UCSD-AML1 (cell line): ENCODE measurements at regions not wholly inside any gene's neighbourhood (a gene's known extent, or its start where the extent isn't known, plus 50 kb on each side); places are given as distances from the start of the nearest gene placed in this dataset.
A peak's percentile ranks its signal among the peaks of the same experiment; 100 is the strongest.

Experiments
- DNase-seq: peaks from one replicate; lab custom pipeline; 2025; ENCODE audit not compliant: unreplicated experiment; lab: John Stamatoyannopoulos, UW

DNA sequence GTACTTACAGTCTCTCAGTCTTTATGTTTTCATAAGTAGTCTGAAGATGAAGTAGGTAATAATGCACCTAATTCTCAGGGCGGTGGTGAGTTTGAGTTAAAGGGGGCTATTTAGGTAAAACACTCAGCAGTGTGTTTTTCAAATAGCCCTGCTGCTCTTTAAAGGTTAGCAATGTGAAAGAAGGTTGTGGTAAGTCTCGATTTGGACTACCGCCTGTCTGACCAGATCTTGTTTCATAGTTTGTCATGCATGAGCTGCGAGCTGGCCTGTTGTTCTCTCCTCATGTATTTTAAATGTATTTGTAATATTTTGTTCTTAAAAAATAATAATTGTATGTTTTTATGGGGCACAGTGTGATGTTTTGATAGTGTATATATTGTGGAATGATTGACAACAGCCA is 340.2 kb downstream of the DHX35 start:
- DNase-seq, result no peak

DNA sequence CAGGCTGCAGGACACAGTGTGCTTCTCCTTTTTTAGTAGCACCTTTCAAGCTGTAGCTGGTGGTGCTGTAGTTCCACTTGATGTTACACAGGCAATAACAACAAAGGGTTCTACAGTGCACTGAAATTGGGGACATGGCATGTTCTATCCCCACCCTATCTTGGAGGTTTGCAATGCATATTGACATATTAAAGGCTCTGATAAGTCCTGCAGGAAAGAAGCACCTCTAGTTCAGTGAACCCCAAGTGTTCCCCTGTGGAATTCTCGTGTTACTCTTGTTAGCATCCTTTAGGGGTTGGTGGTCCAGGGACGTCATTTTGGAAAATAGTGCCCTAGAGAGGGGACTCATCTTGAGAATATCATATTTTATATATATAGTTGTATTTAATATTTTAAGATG is 337.6 kb downstream of the DHX35 start:
- DNase-seq, result no peak

DNA sequence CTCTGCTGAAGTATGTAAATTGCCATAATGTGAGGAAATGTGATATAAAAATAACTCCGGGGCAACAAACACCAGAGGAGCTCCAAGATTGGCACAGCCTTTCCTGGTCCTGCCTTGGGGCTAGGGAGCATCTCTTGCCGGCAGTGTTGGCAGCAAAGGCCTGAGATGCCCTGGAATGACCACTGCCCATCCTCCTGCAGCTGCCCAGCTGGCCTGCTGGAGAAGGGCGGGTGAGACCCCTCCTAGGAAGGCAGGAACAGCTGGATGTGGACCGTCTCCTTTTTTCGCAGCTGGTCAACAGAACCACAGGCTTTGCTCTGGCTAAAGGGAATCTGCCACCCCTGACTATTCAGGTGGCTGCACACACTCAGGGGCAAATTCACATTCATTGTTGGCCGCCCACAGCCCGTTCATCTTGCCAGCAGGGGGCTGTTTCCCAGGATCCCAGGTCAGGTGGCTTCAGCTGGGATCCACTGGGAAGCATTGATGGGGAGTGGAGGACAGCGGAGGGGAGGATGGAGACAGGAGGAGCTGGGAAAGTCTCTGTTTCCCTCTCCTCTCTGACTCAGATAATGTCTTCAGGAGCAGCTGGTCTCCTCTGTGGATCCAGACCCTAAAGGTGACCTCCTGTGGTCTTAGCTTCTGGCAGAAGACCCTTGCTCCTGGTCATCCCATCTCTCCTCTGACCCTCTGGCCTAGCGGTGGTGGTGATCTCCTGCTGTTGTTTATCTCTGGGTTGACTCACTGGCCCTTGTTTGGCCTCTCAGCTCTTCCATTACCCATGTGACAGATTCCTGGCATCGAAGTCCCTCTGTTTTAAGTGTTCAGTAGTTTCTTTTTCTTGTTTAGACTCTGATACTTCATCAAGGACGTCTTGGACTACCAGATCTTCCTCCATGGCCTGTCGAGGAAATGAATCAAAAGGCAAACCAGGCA is 336.7 kb downstream of the DHX35 start:
- no peak for DNase-seq

DNA sequence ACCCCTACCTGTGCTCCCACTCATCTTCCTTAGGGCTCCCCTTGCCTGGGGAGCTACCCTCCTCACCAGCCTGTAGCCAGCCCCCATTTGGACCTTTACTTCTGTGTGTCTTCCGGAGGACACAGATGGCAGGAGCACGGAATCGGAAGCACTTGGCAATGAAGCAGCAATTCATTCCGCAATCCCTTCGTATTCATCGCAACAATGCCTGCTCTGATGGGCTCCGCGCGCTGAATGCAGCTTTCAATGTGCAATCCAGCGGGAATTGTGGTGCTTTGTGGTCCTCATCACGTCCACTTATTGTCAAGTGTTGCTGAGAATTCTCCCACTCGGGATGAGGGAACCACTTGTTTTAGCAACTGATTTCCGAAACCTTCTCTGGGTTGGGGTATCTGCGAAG is 336.0 kb downstream of the DHX35 start:
- DNase-seq, result no peak

DNA sequence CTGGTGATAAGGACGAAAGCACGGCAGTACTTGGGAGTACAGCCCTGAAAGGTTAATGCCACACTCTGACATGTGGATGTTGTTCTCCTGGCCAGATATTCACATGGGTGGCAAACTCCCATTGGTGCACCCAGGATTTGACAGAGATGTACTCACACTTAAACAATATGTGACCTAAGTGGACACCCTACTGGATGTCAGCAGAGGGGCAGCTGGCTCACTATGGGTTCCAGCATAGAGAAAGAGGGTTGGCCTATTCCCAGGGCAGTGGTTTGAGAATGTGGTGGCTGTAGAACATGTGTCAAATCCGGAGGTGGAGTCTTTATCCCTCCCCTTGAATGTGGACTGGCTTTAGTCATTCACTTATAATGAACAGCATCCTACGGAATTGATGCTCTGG is 333.2 kb downstream of the DHX35 start:
- no peak for DNase-seq

DNA sequence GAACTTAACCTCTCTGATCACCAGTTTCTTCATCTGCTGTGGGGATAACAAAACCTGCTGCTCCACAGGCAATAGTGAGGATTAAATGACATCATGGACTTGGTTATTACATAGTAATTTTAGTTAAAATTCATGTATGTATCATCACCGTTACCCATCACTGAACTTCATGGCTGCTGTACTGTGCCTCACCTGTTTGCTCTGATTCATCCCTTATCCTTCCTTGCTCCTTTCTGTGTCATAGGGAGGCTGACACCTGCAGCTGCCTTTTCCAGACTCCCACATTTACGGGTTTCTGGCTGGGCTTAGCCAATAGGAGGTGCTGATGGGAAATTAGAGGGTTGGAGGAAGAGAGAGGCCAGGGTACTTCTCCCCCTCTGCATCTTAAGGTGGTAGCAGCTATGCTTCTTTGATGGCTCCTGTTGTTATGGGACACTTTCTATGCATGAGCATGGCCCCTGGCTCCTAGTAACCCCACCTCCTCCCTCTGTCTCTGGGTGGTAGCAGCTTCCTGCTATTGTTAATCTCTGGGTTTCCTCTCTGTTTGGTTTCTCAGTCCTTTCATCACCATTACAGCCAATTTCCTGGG is 332.1 kb downstream of the DHX35 start:
- DNase-seq, result no peak

DNA sequence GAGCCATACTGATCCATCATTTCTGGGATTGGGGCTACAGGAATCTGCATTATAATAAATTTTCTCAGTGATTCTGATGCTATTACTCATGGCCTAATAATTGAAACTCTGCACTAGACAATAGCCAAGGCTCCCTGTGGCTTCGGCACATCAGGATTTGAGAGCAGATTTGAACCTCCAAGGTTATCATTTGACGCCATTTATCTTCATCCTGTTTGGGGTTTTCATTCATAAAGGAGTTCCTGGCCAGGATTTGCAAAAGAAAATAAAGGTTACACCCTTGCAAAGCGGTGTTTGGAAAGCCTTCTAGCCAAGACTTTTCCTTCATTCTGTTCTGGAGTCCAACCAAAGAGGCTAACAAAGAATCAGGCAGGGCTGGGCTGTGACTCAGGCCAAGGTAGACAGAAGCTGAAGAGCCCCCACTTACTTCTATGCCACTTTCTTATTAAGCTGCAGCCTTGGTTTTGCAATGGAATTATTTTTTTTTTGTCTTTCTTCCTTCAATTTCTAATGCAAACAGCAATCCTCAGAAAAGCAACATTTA is 330.1 kb downstream of the DHX35 start:
- DNase-seq, result no peak

DNA sequence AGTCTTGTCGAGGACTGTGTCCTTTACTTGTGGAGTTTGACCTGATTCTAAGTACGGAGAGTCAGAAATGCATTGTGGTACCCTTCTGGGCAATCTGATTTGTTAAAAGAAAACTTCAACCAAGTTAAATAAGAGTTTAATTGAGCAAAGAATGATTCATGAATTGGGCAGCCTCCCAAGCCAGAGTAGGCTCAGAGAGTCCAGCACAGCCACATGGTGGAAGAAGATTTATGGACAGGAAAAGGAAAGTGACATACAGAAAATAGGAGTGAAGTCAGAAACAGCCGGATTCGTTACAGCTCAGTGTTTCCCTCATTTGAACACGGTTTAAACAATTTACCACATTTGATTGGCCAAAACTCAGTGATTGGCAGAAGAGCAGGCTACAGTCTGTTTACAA is 329.2 kb downstream of the DHX35 start:
- DNase-seq, result no peak

DNA sequence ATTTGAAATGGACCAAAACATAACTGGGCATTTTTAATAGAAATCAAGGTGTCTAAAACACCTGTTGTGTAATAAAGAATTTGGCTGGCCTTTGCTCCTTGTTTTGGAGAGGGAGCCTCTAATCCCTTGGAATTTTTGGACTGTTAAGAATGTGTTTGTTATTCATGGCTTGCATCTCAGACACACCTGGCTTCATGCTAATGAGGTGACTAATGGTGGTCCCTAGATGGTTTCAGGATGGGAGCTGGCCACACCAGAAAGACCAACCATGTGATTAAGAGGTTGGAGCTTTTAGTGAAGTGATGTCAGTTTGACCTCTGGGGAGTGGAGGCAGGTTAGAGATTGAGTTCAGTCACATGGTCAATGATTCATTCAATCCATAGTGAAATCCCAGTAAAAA is 328.4 kb downstream of the DHX35 start:
- DNase-seq, result no peak

DNA sequence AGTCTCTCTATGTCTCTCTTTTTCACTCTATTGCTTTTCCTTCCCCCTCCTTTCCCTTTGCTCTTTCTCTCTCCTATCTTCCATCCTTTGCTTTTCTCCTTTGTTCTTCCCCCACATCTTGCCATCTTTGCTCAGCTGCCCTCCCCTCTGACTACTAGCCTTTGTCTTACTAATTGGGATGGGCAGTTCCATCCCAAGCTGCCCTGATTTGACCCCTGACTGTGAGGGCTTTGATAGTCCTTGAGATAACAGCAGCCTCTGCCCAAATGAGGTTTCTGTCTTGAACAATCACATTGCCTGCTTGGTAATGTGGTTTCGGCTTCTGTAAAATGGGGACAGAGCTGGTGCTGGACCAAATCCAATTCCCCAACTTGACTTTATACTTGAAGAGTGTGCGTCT is 327.7 kb downstream of the DHX35 start:
- no peak for DNase-seq

DNA sequence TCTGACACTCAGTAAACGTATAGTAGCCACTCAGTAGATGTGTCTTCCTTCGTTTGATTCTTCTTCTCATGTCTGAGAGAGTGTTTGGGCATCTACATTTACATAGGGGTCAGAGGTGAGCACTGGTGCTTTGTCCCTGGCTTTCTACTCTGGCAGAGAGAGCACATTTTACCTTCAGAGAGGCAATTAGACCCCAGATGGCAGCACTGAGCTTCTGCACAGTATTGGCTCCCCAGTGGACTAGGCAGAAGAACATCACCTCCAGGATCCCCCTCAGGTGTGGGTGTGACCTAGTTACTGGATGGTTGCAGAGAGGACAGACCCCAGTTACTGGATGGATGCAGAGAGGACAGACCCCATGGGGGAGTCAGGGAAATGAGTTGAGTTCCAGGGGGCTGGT is 327.2 kb downstream of the DHX35 start:
- DNase-seq, result no peak

DNA sequence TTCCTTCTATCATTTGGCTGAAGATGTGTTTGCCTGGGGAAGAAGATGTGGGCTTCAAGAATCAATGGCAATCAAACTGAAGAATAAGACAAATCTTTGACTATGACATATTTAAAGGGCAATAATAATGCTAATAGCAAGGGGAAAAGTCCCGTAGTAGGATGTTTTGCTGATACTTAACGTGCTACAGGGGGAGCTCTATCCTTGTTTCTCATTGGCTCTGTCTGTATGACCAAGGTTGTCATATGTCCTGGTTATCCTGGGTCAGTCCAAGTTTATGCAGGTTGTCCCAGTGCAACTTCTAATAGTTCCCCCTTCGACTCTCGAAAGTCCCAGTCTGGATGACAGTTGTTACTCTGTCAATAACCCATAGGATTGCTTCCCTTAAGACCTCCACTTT is 321.3 kb downstream of the DHX35 start:
- DNase-seq, result no peak

DNA sequence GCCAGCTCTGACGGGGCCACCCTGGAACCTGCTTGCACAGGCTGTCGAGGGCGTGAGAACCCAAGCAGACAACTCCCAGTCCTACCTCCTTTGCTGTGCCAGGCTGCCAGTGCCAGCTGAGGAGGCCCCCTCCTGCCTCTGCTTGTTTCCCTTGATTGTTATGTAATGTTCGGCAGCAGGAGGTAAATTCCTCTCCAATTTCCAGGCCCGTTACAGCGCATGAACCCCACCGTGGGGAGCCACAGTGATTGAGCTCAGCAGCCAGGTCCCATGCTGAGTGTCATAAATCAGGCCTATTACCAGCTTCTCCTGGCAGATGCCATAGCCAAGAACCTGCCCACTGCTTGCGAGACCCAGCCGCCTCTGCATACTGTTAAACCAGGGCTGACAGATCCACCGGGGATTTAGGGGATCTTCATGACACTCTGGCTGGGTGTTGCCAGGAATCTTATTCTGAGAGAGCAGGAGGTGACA is 320.5 kb downstream of the DHX35 start:
- no peak for DNase-seq

DNA sequence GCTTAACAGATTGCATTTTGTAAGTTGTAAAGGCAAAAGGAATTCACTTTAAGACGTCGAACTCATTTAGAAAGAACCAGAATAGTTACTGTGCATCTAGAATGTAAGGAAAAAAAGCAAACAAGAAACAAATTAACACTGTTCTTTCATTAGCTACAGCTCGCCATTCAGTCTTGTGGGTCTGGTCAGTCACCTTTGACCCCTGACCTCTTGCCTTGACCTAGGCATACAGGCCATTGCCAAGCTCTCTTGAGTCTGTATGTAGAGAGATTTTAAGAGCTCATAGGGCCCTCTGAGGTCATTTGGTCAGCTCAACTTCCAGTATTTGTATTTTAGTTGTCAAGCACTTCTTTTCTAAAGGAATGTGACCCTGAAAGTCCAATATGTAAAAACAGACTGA is 318.7 kb downstream of the DHX35 start:
- no peak for DNase-seq

DNA sequence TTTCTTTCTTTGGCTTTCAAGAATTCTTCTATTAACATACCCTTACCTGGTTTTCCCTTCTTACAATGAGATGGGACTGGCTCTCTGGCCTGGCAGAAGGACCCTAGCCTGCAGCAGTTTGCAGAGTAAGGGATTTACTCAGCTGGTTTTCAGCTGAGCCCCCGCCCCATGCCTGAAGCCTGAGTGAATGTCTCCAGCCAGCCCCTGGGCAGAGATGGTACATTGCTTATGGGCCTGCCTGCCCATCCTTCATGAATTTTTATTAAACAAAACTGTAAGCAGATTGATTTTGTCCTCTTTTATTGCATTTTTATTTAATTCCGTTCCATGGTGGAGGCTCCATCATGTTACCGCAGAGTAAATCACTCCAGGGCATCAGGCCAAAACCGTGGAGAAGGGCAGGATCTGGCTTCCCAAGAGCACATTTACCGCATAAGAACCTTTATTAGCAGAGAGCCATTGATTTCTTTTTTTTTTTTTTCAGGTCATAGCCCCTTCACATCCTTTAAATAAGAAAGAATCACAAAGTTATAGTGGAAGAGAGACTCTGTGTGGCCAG is 316.2 kb downstream of the DHX35 start:
- DNase-seq, result no peak

DNA sequence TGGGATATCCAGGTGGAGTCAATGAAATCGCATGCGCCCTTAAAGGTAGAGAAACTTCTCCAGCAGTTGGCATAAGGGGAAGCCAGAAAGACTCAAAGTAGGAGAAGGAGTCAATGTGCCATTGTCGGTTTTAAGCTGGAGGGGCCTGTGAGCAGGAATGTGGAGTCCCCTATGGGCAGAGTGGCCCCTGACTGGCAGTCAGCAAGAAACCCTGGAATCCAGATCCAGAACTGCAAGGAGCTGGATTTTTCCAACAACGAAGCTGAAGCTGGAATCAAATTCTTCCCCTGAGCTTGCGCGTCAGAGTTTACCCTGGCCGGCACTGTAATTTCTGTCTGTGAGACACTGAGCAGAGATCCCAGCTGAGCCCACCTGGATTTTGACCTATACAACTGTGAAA is 315.0 kb downstream of the DHX35 start:
- no peak for DNase-seq

DNA sequence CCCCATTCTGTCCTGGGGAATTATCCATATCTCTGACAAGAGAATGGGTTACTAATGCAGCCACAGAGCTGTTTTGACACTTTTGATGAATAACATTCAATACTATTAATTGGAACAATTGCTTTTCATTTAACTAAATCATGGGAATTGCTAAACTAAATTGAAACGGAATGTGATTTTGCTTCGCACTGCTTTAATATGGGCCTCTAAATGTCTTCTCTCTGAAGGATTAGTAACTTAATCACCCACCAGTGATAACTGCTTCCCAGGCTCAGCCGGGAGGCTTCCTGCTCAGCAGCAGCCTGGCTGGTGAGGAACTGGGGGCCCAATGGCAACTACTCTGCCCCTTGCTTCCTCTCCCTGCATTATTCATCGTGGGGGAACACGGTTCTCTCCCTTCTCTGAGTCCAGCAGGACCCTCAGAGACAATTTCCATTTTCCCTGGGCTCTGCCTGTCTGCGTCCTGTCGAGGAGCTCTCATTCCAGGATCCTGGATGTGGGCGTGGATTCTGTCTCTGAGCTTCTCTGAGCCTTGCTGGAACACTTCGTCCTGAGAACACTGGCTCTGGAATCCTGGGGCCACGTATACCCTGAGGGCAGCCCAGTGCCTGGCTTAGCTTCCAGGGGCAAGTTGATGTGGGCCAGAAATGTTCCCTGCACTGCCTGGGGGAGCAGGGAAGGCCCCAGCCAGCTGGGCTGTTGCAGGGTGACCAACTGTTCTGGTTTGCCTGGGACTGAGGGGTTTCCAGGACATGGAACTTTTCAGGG is 308.9 kb downstream of the DHX35 start:
- no peak for DNase-seq

DNA sequence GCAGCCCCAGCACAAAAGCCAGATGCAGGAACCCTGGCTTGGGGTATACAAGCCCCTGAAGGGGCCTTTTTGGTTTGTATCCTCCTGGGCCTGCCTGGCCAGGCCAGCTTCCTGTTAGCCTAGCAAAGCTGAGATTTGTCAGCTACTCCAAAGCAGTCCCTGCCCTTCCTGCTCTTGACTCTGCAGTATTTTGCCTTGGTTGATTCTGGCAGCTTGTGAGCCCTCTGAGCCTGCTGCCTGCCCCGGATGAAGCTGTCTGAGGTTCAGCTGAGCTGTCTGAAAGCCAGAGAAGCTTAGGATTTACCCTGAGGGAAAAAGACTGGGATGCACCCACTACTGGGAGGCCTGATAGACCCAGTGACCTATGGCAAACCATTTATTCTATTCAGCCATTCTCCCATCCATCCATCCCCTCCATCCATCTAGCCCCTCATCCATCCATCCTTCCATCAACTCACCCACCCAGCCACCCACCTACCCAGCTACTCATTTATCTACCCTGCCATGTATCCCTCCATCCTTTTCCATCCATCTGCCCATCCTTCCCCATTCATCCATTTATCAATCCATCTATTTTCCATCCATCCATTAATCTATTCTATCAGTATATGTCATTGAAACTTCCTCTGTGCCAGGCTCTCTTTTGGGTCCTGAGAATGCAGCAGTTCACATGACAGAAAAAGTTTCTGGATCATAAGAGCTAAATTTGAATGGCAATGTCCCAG is 307.5 kb downstream of the DHX35 start:
- DNase-seq, result no peak

DNA sequence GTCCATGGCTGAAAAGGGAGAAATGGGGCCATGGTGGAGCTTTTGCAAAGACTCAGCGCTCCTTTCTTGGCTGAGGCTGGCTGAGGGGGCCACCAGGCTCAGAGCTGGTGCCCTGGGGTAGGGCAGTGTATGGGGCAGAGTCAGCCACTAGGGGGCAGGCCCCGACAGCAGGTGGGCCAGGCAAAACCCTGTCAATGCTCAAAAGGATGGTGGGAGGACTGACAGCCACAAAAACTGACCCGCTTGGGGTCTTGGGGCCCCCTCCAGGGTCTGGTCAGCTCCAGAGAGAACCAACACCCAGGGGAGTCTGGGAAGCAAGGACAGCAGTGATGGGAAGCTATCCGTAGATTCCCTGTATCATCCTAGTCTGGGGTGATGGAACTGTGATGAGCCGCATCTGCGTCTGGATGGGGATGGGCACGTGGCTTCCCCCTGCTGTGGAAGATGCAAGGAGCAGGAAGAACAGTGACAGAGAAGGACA is 306.9 kb downstream of the DHX35 start:
- peak; percentile 46 for DNase-seq

DNA sequence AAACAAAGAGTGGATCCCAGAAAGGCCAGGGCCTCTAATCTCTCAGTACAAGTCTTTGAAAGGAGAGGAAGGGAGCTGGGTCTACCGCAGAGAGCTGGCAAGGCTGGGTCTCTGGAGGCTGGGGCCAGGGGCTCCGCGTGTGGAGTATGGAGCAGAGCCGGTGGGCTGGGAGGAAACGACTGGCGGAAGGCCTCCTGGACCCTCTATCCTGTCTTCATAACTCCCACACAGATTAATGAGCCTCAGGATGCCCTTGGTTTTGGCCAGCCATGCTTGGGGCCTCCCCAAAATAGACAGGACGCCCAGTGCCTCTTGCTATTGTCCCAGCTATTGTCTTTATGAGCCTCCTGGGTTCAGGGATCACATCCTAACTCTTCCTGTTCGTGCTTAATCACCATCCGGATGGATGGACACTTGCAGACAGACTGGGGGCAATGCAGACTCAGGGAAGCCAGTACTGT is 306.4 kb downstream of the DHX35 start:
- no peak for DNase-seq
